Endothelial cell of umbilical vein (primary cell): ENCODE measurements at regions not wholly inside any gene's neighbourhood (a gene's known extent, or its start where the extent isn't known, plus 50 kb on each side); places are given as distances from the start of the nearest gene placed in this dataset.

Experiments used
- EZH2 ChIP-seq: IDR thresholded peaks from 2 replicates; pipeline ENCODE4 v1.6.1; 2012; ENCODE audit warnings: borderline replicate concordance, low read depth, mild to moderate bottlenecking, moderate library complexity, low read length, inconsistent platforms; ENCODE audit not compliant: severe bottlenecking
- GATA2 ChIP-seq: IDR thresholded peaks from 2 replicates; pipeline ENCODE4 v1.7.0; 2011; ENCODE audit warnings: low read depth, mild to moderate bottlenecking, moderate library complexity, mixed read lengths, low read length; ENCODE audit not compliant: insufficient read length, insufficient read depth
- MYC ChIP-seq: IDR thresholded peaks from one replicate; pipeline ENCODE4 v1.6.1; 2011; ENCODE audit warnings: mild to moderate bottlenecking, low read depth, low read length
- POLR2A ChIP-seq: IDR thresholded peaks from 2 replicates; pipeline ENCODE4 v1.6.1; 2012; ENCODE audit warnings: low read depth, mild to moderate bottlenecking, control low read depth, low read length
- TF ChIP-seq, protein P1 (sequence below), 2 donors: IDR thresholded peaks; 1 replicate in 1 of 2; 2 replicates in 1 of 2; pipeline ENCODE4 v1.5.1; 2011; ENCODE audit warnings: low read length in 2 of 2, mild to moderate bottlenecking in 2 of 2, moderate library complexity in 2 of 2, control low read depth in 1 of 2, inconsistent platforms in 1 of 2, low read depth in 1 of 2; ENCODE audit not compliant: insufficient read depth in 1 of 2; ENCODE audit errors: extremely low read depth in 1 of 2
- TF ChIP-seq, protein P2 (sequence below): IDR thresholded peaks from 2 replicates; pipeline ENCODE4 v1.6.1; 2011; ENCODE audit not compliant: insufficient read depth, insufficient read length

DNA sequence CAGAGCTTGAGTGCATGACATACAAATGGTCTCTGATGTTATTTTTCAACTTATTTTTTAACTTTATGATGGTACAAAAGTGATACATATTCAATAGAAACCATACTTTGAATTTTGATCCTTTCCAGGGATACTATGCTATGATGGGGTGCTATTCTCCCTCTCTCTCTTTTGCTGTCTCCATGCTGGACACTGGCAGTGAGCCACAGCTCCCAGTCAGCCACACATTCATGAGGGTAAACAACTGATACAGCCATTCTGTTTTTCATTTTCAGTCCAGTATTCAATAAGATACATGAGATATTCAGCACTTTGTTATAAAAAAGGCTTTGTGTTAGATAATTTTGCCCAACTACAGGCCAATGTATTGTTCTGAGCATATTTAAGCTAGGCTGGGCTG lies 859.3 kb upstream of the KLHL29 start:
- TF ChIP-seq, protein P1, sequence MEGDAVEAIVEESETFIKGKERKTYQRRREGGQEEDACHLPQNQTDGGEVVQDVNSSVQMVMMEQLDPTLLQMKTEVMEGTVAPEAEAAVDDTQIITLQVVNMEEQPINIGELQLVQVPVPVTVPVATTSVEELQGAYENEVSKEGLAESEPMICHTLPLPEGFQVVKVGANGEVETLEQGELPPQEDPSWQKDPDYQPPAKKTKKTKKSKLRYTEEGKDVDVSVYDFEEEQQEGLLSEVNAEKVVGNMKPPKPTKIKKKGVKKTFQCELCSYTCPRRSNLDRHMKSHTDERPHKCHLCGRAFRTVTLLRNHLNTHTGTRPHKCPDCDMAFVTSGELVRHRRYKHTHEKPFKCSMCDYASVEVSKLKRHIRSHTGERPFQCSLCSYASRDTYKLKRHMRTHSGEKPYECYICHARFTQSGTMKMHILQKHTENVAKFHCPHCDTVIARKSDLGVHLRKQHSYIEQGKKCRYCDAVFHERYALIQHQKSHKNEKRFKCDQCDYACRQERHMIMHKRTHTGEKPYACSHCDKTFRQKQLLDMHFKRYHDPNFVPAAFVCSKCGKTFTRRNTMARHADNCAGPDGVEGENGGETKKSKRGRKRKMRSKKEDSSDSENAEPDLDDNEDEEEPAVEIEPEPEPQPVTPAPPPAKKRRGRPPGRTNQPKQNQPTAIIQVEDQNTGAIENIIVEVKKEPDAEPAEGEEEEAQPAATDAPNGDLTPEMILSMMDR (IDR thresholded peaks at IDR 0.05; ENCODE audit: extremely low read depth in 1 of 2, insufficient read depth in 1 of 2, low read depth in 1 of 2, low read length in 2 of 2): no peak
- TF ChIP-seq MYC (no peak), EZH2 (no peak), POLR2A (no peak), GATA2 (no peak)
- TF ChIP-seq, protein P2, sequence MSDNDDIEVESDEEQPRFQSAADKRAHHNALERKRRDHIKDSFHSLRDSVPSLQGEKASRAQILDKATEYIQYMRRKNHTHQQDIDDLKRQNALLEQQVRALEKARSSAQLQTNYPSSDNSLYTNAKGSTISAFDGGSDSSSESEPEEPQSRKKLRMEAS: no peak
